ENCODE measurements at regions not wholly inside any gene's neighbourhood (a gene's known extent, or its start where the extent isn't known, plus 50 kb on each side); places are given as distances from the start of the nearest gene placed in this dataset.

- H3K27me3 ChIP-seq (ENCODE audit: insufficient read depth, low read length) = no peaks in the 10 kb centered on the region
- no peaks in the 10 kb centered on the region for H3K9me3 ChIP-seq (ENCODE audit: insufficient read depth, low read depth, low read length)
- H3K27ac ChIP-seq (ENCODE audit: low read length) = no peak overlapping the region
- H3K4me1 ChIP-seq (ENCODE audit: insufficient read depth, low read length) = no peaks in the 10 kb centered on the region
- no peaks in the 10 kb centered on the region for H3K36me3 ChIP-seq (ENCODE audit: insufficient read depth, low read depth, low read length)
- no peak overlapping the region for H3K4me3 ChIP-seq (ENCODE audit: low read length)
- no peak overlapping the region for H3K9ac ChIP-seq (ENCODE audit: low read depth, low read length)
Observed at GRCh38 chr5:42965934-42966333, 74.2 kb downstream of the ANXA2R start.

GRCh38 chr5:42963412-42963811, 76.7 kb downstream of the ANXA2R start:
- Histone ChIP-seq H3K9ac (ENCODE audit: low read depth, low read length) (no peak overlapping the region), H3K36me3 (ENCODE audit: insufficient read depth, low read depth, low read length) (no peaks in the 10 kb centered on the region), H3K27ac (ENCODE audit: low read length) (no peak overlapping the region), H3K27me3 (ENCODE audit: insufficient read depth, low read length) (no peaks in the 10 kb centered on the region), H3K4me3 (ENCODE audit: low read length) (no peak overlapping the region), H3K4me1 (ENCODE audit: insufficient read depth, low read length) (no peaks in the 10 kb centered on the region), H3K9me3 (ENCODE audit: insufficient read depth, low read depth, low read length) (no peaks in the 10 kb centered on the region)

- Histone ChIP-seq H3K9ac (ENCODE audit: low read depth, low read length) (no peak overlapping the region), H3K36me3 (ENCODE audit: insufficient read depth, low read depth, low read length) (no peaks in the 10 kb centered on the region), H3K27me3 (ENCODE audit: insufficient read depth, low read length) (no peaks in the 10 kb centered on the region), H3K9me3 (ENCODE audit: insufficient read depth, low read depth, low read length) (no peaks in the 10 kb centered on the region), H3K27ac (ENCODE audit: low read length) (no peak overlapping the region), H3K4me1 (ENCODE audit: insufficient read depth, low read length) (no peaks in the 10 kb centered on the region), H3K4me3 (ENCODE audit: low read length) (no peak overlapping the region)
Observed at GRCh38 chr5:42962124-42962523, 78.0 kb downstream of the ANXA2R start.

- H3K27me3 ChIP-seq (ENCODE audit: insufficient read depth, low read length) = no peaks in the 10 kb centered on the region
- H3K9ac ChIP-seq (ENCODE audit: low read depth, low read length) = no peak overlapping the region
- H3K36me3 ChIP-seq (ENCODE audit: insufficient read depth, low read depth, low read length) = no peaks in the 10 kb centered on the region
- H3K4me3 ChIP-seq (ENCODE audit: low read length) = no peak overlapping the region
- no peak overlapping the region for H3K27ac ChIP-seq (ENCODE audit: low read length)
- no peaks in the 10 kb centered on the region for H3K9me3 ChIP-seq (ENCODE audit: insufficient read depth, low read depth, low read length)
- no peaks in the 10 kb centered on the region for H3K4me1 ChIP-seq (ENCODE audit: insufficient read depth, low read length)
Observed at GRCh38 chr5:42960506-42960905, 79.6 kb downstream of the ANXA2R start.

- Histone ChIP-seq H3K9ac (ENCODE audit: low read depth, low read length) (no peak overlapping the region), H3K27me3 (ENCODE audit: insufficient read depth, low read length) (no peaks in the 10 kb centered on the region), H3K4me3 (ENCODE audit: low read length) (no peak overlapping the region), H3K27ac (ENCODE audit: low read length) (no peak overlapping the region), H3K9me3 (ENCODE audit: insufficient read depth, low read depth, low read length) (peaks cover 3% of the 10 kb centered on the region; the same call in 1 of the 2 replicates), H3K4me1 (ENCODE audit: insufficient read depth, low read length) (no peaks in the 10 kb centered on the region), H3K36me3 (ENCODE audit: insufficient read depth, low read depth, low read length) (no peaks in the 10 kb centered on the region)
Observed at GRCh38 chr5:42956551-42956950, 83.6 kb downstream of the ANXA2R start.

GRCh38 chr5:42953041-42953440, 87.1 kb downstream of the ANXA2R start:
- H3K4me3 ChIP-seq (ENCODE audit: low read length) = no peak overlapping the region

GRCh38 chr5:42952578-42952974, 87.5 kb downstream of the ANXA2R start:
- Histone ChIP-seq H3K4me1 (ENCODE audit: insufficient read depth, low read length) (no peaks in the 10 kb centered on the region; the same call in 1 of the 2 replicates), H3K9ac (ENCODE audit: low read depth, low read length) (no peak overlapping the region), H3K4me3 (ENCODE audit: low read length) (no peak overlapping the region), H3K27ac (ENCODE audit: low read length) (no peak overlapping the region), H3K27me3 (ENCODE audit: insufficient read depth, low read length) (no peaks in the 10 kb centered on the region), H3K36me3 (ENCODE audit: insufficient read depth, low read depth, low read length) (no peaks in the 10 kb centered on the region), H3K9me3 (ENCODE audit: insufficient read depth, low read depth, low read length) (peaks cover 8% of the 10 kb centered on the region)

More at GRCh38 chr5:42953041-42953440, 87.1 kb downstream of the ANXA2R start:
- peaks cover 8% of the 10 kb centered on the region for H3K9me3 ChIP-seq (ENCODE audit: insufficient read depth, low read depth, low read length)
- no peaks in the 10 kb centered on the region; the same call in 1 of the 2 replicates for H3K4me1 ChIP-seq (ENCODE audit: insufficient read depth, low read length)
- H3K27ac ChIP-seq (ENCODE audit: low read length) = no peak overlapping the region
- no peak overlapping the region for H3K9ac ChIP-seq (ENCODE audit: low read depth, low read length)
- no peaks in the 10 kb centered on the region for H3K27me3 ChIP-seq (ENCODE audit: insufficient read depth, low read length)
- H3K36me3 ChIP-seq (ENCODE audit: insufficient read depth, low read depth, low read length) = no peaks in the 10 kb centered on the region

- Histone ChIP-seq H3K4me1 (ENCODE audit: insufficient read depth, low read length) (no peaks in the 10 kb centered on the region; the same call in 1 of the 2 replicates), H3K9me3 (ENCODE audit: insufficient read depth, low read depth, low read length) (peaks cover 8% of the 10 kb centered on the region), H3K4me3 (ENCODE audit: low read length) (no peak overlapping the region), H3K27ac (ENCODE audit: low read length) (no peak overlapping the region), H3K36me3 (ENCODE audit: insufficient read depth, low read depth, low read length) (no peaks in the 10 kb centered on the region), H3K27me3 (ENCODE audit: insufficient read depth, low read length) (no peaks in the 10 kb centered on the region), H3K9ac (ENCODE audit: low read depth, low read length) (no peak overlapping the region)
Observed at GRCh38 chr5:42951293-42951840, 88.8 kb downstream of the ANXA2R start.

GRCh38 chr5:42950456-42951292, 89.4 kb downstream of the ANXA2R start:
- no peaks in the 10 kb centered on the region; the same call in 1 of the 2 replicates for H3K4me1 ChIP-seq (ENCODE audit: insufficient read depth, low read length)
- H3K27ac ChIP-seq (ENCODE audit: low read length) = peak overlapping the region; percentile 9
- peaks cover 8% of the 10 kb centered on the region for H3K9me3 ChIP-seq (ENCODE audit: insufficient read depth, low read depth, low read length)
- H3K36me3 ChIP-seq (ENCODE audit: insufficient read depth, low read depth, low read length) = no peaks in the 10 kb centered on the region
- no peak overlapping the region for H3K4me3 ChIP-seq (ENCODE audit: low read length)
- no peak overlapping the region for H3K9ac ChIP-seq (ENCODE audit: low read depth, low read length)
- no peaks in the 10 kb centered on the region for H3K27me3 ChIP-seq (ENCODE audit: insufficient read depth, low read length)

- Histone ChIP-seq H3K27ac (ENCODE audit: low read length) (no peak overlapping the region), H3K9me3 (ENCODE audit: insufficient read depth, low read depth, low read length) (peaks cover 8% of the 10 kb centered on the region), H3K36me3 (ENCODE audit: insufficient read depth, low read depth, low read length) (no peaks in the 10 kb centered on the region), H3K9ac (ENCODE audit: low read depth, low read length) (no peak overlapping the region), H3K27me3 (ENCODE audit: insufficient read depth, low read length) (no peaks in the 10 kb centered on the region), H3K4me3 (ENCODE audit: low read length) (no peak overlapping the region), H3K4me1 (ENCODE audit: insufficient read depth, low read length) (no peaks in the 10 kb centered on the region; the same call in 1 of the 2 replicates)
Observed at GRCh38 chr5:42950116-42950455, 90.0 kb downstream of the ANXA2R start.

- H3K4me3 ChIP-seq (ENCODE audit: low read length) = no peak overlapping the region
- H3K36me3 ChIP-seq (ENCODE audit: insufficient read depth, low read depth, low read length) = no peaks in the 10 kb centered on the region
- H3K9ac ChIP-seq (ENCODE audit: low read depth, low read length) = no peak overlapping the region
- H3K27me3 ChIP-seq (ENCODE audit: insufficient read depth, low read length) = no peaks in the 10 kb centered on the region; the same call in 1 of the 2 replicates
- H3K4me1 ChIP-seq (ENCODE audit: insufficient read depth, low read length) = no peaks in the 10 kb centered on the region; the same call in 1 of the 2 replicates
- H3K9me3 ChIP-seq (ENCODE audit: insufficient read depth, low read depth, low read length) = peaks cover 8% of the 10 kb centered on the region
- no peak overlapping the region for H3K27ac ChIP-seq (ENCODE audit: low read length)
Observed at GRCh38 chr5:42949348-42950115, 90.6 kb downstream of the ANXA2R start.
